ENCODE measurements at regions not wholly inside any gene's neighbourhood (a gene's known extent, or its start where the extent isn't known, plus 50 kb on each side); places are given as distances from the start of the nearest gene placed in this dataset.
A peak's percentile ranks its signal among the peaks of the same experiment; 100 is the strongest.
"Not testable (repeated sequence)": the region's sequence is repeated elsewhere in the genome, so short reads cannot be mapped to it uniquely, and the experiment has no call there.

DNA sequence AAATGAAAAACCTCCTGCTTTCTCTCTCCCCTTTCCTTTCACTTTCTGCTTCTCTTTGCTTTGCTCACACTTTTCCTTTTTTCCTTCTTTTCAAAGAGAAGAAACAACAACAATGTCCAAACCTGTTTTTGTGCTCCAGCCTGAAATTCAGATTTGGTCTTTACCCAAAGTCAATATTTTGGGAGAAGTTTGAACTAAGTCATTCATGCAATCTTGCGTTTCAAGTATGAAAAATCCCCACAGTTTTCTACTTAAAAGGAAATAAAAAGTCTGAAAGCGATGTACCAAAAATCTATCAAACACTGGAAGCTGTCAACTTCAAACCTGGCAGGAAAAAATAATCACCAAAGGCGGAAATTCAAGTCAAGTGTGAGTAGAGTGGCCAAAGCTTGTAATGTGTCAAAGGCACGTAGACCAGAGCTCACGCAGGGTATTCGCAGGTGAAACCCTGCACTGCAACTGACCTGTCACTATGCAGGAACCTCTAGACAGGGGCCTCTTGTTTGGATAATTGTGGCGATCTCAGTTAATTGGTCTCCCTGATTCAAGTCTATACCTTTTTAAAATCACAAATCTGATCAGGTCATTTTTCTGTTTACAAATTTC is 118.8 kb upstream of the GALNT15 start:
- no peak for DNase-seq (ENCODE audit: low spot score)

DNA sequence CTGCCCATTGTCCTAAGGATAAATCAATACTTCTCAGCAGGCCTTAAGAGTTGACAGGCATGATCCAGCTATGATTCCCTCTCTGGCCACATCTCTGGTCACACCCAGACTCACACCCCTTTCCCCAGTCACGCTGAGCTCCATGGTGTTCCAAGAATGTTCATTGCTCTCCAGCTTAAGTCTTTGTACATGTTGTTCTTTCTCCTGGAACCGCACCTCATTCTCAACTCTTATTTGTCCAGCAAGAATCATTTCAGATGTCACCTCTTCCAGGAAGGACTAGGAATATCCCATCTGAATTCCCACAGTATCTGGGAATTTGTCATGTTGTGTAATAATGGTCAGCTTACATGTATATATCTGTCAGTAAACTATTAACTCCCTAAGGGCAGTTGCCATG is 118.3 kb upstream of the GALNT15 start:
- DNase-seq (ENCODE audit: low spot score), result no peak

DNA sequence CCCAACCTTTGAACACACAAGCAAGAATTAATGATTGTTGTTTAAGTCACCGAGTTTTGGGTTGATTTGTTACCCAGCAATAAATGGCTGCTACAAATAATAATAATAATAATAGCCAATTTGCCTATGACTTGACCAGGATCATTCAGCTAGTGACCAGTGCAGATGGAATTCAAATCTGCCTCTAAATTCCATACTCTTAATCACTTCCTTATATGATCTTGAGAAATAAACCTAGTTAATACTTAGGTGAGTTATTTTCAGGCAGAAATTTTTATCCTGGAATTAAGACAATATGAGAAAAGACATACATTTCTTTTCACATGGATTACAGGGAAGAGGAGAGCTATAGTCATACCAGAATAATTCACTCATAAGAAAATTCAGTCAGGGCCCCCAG is 116.0 kb upstream of the GALNT15 start:
- no peak for DNase-seq (ENCODE audit: low spot score)

DNA sequence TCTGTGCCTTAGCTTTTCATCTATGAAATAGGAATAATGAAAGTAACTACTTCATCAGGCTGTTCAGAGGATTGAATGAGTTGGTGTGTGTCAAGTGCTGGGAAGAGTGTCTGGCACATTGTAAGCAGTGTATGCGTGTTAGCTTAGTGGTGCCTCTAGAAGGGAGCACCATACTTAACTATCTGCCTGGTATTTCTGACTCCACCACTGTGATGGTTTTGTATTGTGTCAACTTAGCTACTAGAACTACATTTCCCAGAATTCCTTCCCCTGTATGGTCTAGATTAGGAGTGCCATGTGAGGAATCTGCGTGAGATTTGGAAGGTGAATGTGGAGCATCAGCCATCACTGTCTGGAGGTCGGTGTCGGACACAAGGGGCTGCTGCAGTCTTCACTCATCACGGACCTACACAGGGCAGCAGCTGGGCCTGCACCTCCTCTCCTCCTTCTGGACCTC is 115.4 kb upstream of the GALNT15 start:
- DNase-seq (ENCODE audit: low spot score), result no peak

DNA sequence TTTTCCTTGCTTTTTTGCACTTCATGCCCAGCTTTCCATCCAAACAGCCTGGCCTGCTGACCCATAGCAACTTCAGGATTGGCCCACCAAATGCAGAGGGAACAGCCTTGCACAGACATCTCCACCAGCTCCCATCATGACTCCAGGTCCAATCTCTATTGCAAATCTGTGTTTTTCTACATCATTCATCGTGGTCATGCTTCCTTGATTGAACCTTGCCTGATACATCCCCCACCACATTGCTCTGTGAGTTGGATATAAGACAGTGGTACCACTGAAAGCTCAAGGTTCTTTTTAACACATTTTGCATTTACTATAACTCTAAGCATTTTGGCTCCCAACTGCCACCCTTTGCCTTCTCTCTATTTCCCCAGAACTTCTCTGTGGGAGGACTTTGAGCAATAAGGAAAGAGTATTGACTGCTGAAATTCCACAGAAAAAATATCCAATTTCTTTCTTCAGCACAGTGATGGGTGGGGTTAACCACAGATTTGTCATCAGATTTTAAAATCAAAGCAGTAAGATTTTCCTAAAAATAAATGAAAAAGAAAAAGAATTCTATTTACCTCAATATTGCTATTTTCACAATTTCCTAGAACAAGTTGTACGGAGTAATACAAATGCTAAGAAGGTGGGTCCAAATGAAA is 114.6 kb upstream of the GALNT15 start:
- no peak for DNase-seq (ENCODE audit: low spot score)

DNA sequence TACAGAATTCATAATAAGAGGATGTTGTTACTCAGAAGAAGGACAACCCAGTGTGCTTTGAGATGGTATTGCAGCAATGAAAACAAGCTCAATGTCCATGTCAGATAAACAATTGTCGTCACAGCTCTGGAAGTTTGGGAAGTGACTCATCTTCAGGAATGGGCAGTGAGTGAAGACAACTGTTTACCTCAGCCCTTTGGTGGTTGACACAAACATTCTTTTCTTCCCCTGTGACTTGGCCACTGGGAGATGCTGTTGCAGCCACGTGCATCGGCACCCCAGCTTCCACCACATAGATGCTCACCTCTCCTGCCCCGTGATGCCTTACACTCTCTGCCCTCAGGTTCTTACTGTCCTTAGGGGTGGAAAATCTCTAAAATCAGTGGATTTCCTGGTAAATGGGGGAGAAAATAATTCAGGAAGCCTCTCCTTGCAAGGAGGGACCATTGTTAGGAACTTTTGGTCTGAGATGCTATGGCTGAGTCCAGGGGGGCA is 114.1 kb upstream of the GALNT15 start:
- DNase-seq (ENCODE audit: low spot score), result peak; percentile 95

DNA sequence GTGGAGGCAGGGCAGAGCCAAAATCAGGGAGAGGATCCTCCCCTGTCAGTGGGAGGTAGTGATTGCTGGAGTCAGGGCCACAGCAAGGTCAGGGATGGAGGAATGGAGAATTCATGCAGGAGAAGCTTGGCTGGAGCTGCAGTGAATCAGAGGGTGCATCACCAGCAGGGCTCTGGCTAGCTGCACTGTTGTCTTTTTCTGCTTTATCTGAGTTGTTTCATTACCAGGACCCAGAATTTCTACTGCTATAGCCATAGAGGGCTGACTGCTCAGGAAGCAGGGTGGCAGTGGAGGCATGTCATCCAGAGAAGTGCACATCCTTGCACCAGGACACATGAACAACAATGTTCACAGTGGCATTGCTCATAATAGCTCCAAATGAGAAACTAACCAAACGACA is 113.5 kb upstream of the GALNT15 start:
- DNase-seq (ENCODE audit: low spot score), result no peak

DNA sequence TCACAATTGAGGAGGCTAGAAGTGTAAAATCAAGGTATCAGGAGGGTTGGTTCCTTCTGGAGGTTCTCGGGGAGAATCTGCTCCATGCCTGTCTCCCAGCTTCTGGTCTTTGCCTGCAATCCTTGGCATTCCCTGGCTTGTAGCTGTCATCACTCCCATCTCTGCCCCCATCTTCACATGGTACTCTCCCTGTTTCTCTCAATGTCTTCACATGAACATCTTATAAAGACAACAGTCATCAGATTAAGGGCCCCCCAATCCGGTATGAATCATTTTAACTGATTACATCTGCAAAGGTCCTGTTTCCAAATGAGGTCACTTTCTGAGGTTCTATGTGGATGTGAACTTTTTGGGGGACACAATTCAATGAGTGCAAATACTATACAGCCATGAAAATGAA is 113.0 kb upstream of the GALNT15 start:
- no peak for DNase-seq (ENCODE audit: low spot score)

DNA sequence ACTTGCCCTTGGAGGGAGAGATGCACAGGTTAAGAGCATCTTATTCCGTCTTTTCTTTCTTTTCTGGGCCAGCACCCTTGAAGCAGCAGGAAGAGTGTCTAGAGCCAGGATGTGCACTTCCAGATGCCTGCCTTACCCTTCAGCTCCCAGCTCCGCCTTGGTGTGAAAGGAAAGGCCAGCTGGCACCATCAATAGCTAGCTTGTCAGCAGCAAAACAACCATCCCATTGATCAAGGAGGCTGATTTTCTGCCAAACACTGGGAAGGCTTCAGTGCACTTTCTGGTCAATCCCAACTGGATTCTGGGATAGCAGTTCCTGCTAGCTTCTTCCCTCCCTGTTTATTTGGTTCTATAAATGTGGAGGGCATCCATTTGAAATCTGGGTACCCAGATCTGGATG is 110.9 kb upstream of the GALNT15 start:
- DNase-seq (ENCODE audit: low spot score), result no peak

DNA sequence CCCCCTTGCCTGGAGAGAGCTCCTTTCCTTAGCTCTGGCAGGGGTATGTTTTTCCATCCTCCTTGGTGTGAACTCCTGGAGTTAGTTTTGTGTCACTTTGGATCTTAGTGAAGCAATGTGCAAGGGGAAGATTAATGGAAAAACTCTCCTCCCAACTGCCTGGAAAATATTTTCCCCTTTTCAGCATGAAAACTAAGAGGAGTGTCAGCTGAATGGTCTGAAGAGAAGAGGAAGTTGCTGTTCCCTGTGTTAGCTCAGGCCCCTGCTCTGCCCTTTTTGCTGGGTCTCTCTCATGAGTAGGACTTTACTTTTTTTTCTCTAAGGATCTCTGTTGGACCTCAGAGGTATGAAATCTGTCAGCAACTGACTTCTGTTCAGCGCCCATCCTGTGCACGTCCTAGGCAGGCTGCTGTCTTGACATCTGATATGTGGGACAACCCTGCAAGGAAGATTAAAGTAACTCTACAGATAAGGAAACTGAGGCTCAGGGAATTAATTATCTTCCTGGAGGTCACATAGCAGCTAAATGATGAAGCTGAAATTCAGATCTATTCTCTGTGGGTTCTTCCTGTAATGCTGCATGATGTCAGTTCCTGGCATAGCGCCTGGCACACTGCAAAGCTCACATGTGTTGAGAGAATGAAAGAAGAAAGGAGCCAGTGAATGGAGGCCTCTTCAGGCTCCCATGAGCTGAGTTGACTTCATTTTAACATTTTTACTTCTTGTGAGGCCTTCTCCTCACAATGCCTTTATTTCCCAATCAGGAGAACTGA is 109.7 kb upstream of the GALNT15 start:
- DNase-seq (ENCODE audit: low spot score), result no peak

DNA sequence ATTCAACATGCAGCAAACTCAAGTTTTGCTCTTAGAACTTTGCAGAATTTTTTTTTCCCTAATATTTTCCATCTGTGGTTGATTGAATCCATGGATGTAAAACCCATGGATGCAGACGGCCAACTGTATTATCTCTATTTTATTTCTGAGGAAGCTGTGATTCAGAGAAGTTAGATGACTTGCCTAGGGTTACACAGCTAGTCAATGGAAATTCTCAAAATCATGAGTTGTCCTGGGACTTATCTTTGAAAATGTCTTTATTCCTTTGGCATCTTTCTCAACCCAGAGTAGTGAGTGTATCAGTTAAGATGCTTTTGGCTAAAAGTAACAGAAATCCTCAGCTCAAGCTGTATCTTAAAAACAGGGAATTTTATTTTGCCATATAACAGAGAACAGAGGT is 107.9 kb upstream of the GALNT15 start:
- DNase-seq (ENCODE audit: low spot score), result no peak

DNA sequence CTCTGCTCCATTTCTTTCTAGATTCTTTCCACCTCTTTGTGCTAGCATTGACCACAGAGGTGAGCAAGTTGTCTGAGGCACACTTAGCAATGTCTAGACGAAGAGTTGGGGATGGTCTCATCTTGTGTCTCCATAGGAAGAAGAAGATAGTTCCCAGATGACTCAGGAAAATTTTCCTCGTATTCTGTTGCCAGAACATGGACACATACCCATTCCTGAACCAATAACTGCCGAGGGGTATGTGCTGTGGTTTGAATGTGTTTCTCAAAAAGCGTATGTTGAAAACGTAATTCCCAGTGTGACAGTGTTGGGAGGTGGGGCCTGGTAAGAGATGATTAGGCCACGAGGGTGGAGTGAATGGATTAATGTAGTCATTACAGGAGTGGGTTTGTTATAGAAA is 107.5 kb upstream of the GALNT15 start:
- DNase-seq (ENCODE audit: low spot score), result no peak

DNA sequence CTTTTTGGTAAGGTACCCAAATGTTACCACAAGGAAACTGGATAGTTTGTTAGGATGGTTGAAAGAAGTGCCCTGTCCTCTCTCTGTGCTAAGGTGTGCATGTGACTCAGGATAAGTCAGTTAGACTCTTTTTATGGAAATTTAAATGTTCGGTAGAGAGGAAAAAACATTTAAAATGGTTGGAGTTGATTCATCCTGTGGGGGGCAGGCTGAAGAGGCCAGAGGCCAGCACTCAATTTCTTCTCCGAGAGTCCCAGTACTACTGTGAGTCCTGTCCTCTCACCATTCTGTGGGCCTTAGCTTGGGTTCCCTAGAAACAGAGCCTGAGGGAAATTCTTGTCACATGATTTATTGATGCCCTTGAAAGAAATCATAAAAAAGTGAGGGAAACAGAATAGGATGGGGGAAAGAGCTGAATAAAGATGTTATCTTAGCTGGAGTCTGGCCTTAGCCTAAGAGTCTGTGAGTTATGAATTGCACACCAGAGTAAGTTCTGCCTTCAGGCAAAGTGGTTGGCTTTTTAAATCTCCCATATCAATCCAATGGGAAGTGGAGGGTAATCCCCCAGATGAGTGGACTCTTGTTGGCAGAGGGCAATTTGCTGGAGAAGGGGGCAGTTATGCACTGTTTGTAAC is 106.5 kb upstream of the GALNT15 start:
- DNase-seq (ENCODE audit: low spot score), result no peak

DNA sequence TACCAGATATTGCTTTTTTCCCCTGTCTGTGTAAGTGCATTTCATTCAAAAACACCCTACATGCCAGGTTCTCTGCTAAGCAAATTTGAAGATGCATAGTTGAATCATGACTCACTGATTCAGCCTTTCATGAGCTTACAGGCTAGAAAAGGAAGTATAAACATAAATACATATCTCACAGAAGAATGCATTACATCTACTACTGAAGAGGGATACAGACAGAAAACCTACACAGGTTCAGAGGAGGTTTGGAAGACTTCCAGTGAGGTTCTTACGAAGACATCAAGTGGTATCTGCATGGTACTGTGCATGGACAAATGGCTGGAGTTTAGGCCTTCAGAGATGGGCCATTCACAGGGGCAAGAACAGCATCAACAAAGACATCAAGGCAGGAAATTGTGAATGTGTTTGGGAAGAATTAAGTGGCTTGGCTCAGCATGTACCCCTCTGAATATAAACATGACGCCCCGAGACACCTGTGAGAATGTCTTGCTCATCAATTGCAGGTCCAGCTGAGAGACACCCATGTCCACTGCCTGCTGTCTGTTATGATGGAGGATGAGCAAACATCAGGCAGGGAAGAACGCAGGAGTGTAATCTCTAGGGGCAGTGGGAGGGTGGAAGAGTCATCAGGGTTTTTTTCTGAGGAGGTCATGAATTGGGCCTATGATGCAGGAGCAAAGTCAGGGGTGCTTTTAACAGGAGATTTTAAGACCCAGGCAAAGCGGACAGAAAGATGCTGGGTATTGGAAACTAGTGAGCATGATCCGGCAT is 105.1 kb upstream of the GALNT15 start:
- peak; percentile 83 for DNase-seq (ENCODE audit: low spot score)

DNA sequence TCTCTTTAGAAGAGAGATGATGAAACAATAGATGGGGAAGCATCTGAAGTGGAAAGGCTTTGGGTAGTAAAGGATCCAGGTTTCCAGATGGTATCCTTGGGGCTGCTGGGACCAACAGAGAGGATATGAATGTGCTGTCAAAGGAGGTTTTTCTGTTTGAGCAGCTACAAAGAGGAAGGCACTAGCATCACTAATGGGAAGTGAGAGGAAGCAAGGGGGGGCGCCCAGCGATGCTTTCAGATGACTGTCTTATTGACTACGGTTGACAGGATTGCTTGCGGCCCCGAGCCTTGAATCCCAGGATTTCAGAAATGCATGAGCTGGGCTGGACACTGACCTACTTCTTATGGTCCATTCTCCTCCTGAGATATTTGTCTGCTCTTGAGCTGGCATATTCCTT is 103.8 kb upstream of the GALNT15 start:
- DNase-seq (ENCODE audit: low spot score), result no peak

DNA sequence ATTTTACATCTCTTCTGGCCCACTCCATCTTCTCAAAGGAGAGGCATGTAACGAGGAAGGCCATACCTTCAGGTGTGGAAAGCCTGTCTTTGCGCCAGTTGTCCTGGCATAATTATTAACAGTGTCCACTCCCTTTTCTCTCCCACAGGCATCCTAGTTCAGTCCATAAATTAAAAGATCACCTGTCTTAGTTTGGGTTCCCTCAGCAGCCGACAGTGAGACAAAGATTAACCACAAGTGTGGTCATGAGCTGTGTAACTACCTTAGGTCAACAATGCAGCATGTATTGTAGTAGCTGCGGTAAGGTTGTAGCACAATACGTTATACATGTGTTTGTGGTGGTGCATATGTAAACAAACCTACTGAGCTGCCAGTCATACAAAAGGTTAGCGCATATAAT is 103.3 kb upstream of the GALNT15 start:
- DNase-seq (ENCODE audit: low spot score), result peak; percentile 98

DNA sequence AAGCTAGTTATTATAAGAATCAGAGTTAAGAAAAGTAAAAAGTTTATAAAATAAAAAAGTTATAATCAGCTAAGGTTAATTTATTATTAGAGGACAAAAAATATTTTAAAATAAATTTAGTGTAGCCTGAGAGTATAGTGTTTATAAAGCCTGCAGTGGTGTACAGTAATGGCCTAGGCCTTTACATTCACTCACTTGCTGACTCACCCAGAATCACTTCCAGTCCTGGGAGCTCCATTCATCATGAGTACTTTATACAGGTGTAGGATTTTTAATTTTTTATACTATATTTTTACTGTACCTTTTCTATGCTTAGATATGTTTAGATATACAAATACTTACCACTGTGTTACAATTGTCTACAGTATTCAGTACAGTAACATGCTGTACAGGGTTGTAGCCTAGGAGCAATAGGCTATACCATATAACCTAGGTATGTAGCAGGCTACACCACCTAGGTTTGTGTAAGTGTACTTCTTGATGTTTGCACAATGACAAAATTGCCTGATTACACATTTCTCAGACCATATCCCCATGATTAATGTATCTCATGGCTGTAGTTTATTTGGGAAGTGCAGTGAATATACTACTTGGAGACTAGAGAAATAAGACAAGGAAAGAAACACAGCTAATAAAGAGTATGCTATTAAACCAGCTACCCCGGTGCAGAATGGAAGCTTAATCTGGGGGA is 101.9 kb upstream of the GALNT15 start:
- DNase-seq (ENCODE audit: low spot score), result no peak

DNA sequence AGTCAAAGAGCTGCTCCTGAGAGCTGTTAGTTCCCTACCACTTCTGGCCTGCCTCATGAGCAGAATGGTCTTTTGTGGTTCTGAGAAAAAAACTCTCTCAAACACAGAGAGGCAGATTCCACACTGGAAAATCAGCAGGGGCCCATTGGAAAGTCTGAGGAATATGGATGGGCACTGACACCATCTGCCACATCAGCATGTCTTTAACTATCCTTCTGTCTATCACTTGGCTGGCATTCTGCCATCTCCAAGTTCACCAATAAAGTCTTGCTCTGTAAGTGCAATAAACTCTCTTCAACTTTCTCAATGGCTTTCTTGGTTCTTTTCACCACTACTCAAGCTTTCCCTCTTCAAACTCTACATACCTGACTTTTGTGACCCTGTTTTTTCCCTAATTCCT is 101.3 kb upstream of the GALNT15 start:
- no peak for DNase-seq (ENCODE audit: low spot score)

DNA sequence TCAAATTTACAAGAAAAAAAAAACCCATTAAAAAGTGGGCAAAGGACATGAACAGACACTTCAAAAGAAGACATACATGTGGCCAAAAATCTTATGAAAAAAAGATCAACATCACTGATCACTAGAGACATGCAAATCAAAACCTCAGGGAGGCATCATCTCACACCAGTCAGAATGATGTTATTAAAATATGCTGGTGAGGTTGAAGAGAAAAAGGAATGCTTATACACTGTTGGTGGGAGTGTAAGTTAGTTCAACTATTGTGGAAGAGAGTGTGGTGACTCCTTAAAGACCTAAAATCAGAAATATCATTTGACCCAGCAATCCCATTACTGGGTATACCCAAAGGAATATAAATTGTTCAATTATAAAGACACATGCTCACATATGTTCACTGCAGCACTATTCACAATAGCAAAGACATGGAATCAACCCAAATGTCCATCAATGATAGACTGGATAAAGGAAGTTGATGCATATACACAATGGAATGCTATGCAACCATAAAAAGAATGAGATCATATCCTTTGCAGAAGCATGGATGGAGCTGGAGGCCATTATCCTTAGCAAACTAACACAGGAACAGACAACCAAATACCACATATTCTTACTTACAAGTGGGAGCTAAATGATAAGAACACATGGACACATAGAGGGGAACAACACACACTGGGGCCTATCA is 100.3 kb upstream of the GALNT15 start:
- not testable (repeated sequence) for DNase-seq (ENCODE audit: low spot score)

DNA sequence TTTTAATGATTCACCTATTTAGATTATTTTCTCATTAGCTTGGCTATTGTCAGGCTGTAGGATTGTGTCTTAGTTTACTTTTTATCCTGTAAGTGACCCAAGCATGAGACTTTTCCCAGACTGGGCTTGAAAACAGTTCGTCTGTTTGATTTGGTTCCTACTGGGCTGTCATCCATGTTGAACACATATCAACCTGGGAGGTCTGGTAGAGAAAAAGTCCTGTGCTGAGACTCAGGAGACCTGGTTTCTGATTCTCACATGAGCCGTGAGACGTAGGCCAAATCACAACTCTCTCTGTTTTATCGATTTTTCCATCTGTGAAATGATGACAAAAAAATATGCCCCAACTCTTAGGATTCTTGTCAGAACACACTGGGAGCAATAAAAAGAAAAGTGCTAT is 98.8 kb upstream of the GALNT15 start:
- no peak for DNase-seq (ENCODE audit: low spot score)

DNA sequence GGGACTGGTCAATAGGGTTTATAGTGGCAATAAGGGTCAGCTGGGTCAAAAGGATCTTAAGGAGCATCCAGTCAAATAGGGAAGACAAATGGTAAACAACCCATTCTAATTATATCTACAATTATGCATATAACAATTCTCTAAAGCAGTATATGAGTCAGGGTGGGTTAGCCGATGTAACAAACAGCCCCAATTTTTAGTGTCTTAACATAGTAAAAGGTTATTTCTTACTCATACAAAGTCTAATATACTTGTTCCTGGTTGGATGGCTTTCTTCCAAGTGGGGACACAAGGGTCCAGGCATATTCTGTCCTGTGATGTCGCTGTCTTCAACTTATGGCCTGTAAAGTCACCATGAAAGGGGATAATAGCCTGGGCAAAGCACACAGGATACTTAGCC is 97.9 kb upstream of the GALNT15 start:
- DNase-seq (ENCODE audit: low spot score), result no peak

All from SW480 (cell line).